ENCODE measurements at regions not wholly inside any gene's neighbourhood (a gene's known extent, or its start where the extent isn't known, plus 50 kb on each side); places are given as distances from the start of the nearest gene placed in this dataset.

DNA sequence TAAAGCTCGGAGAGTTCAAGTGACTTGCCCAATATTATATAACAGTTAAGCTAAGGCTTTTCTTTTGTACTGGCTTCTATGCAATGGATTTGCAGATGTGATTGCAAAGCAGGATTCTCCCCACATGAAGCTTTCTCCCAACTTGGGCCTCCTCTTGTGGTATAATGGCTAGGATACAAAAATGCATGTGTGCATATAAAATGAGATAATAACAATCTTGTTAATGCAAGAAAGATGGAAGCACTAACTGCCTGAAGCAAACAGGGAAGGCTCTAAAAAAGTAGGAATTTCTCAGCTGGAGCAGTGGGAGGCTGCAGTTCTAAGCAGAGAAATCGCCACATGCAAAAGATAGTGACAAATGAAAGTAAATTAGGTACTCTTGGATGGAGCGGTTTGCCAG lies 444.2 kb upstream of the RIOK2 start:
- intact Hi-C loops (cut with micrococcal nuclease), result no loop called here
- no peak for DNase-seq
- Histone ChIP-seq H3K36me3 (ENCODE audit: control insufficient read depth, insufficient read depth, low read length) (no peaks in the 10 kb centered on the region), H3K27ac (ENCODE audit: low read length) (no peak overlapping the region), H3K27me3 (ENCODE audit: control insufficient read depth, insufficient read depth, low read length) (no peaks in the 10 kb centered on the region), H3K9me3 (ENCODE audit: control insufficient read depth, insufficient read depth, low read length) (no peaks in the 10 kb centered on the region), H3K4me3 (ENCODE audit: low read length) (no peak overlapping the region), H3K4me1 (ENCODE audit: control insufficient read depth, insufficient read depth, low read length) (no peaks in the 10 kb centered on the region)
- Mint-ChIP-seq H3K4me1 (no peaks in the 10 kb centered on the region), H3K27me3 (ENCODE audit: low read depth in 2 of 2) (no peaks in the 10 kb centered on the region), H3K9me3 (peaks cover 3 to 4% of the 10 kb centered on the region in 2 donors), H3K36me3 (no peaks in the 10 kb centered on the region), H3K27ac (no peak overlapping the region), H3K4me3 (no peak overlapping the region)
- no peak for ATAC-seq
- WGBS (ENCODE audit: insufficient coverage), result 98% methylated on average over 2 of the region's 3 CpGs
- no peak for TF ChIP-seq CTCF (IDR thresholded peaks at IDR 0.05)

DNA sequence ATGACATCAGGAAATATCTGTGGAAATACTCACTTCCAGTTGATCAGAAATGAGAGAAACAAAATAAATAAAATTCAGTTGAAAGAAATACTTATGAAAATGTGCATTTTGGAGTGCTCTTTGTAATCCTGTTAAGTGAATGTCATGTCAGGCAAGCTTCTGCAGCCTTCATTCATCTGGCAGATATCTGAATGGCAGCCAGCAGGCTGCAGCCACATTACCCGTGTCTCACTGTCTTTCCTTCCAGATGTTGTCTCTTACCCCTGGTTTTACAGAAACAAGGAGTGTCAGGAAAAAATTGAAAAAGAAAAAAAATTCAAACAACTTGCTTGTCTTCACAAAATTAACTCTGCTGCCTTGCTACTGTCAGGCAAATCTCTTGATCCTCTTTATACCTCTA lies 445.0 kb upstream of the RIOK2 start:
- no peaks in the 10 kb centered on the region for H3K4me1 Mint-ChIP-seq
- 90% methylated on average over 1 of the region's 1 CpG for WGBS (ENCODE audit: insufficient coverage)
- H3K4me3 ChIP-seq (ENCODE audit: low read length), result no peak overlapping the region

GRCh38 chr5:97628807-97629206 lies 445.8 kb upstream of the RIOK2 start:
- Histone ChIP-seq H3K27me3 (ENCODE audit: control insufficient read depth, insufficient read depth, low read length) (no peaks in the 10 kb centered on the region), H3K36me3 (ENCODE audit: control insufficient read depth, insufficient read depth, low read length) (no peaks in the 10 kb centered on the region), H3K4me1 (ENCODE audit: control insufficient read depth, insufficient read depth, low read length) (no peaks in the 10 kb centered on the region), H3K9me3 (ENCODE audit: control insufficient read depth, insufficient read depth, low read length) (no peaks in the 10 kb centered on the region), H3K27ac (ENCODE audit: low read length) (no peak overlapping the region), H3K4me3 (ENCODE audit: low read length) (no peak overlapping the region)
- no peak overlapping the region for H3K4me3 Mint-ChIP-seq
- TF ChIP-seq CTCF (IDR thresholded peaks at IDR 0.05), result no peak
- peaks cover 0 to 4% of the 10 kb centered on the region in 2 donors for H3K9me3 Mint-ChIP-seq
- 92% methylated on average over 3 of the region's 3 CpGs for WGBS (ENCODE audit: insufficient coverage)
- H3K27me3 Mint-ChIP-seq (ENCODE audit: low read depth in 2 of 2), result no peaks in the 10 kb centered on the region
- no peak overlapping the region for H3K27ac Mint-ChIP-seq
- H3K4me1 Mint-ChIP-seq, result no peaks in the 10 kb centered on the region
- ATAC-seq, result no peak
- DNase-seq, result no peak
- H3K36me3 Mint-ChIP-seq, result no peaks in the 10 kb centered on the region
- intact Hi-C loops (cut with micrococcal nuclease), result no loop called here

More for the DNA sequence above, 445.0 kb upstream of the RIOK2 start:
- H3K4me1 ChIP-seq (ENCODE audit: control insufficient read depth, insufficient read depth, low read length), result no peaks in the 10 kb centered on the region
- H3K36me3 Mint-ChIP-seq, result no peaks in the 10 kb centered on the region
- no peak overlapping the region for H3K27ac Mint-ChIP-seq
- no peaks in the 10 kb centered on the region for H3K27me3 ChIP-seq (ENCODE audit: control insufficient read depth, insufficient read depth, low read length)
- no peaks in the 10 kb centered on the region for H3K9me3 ChIP-seq (ENCODE audit: control insufficient read depth, insufficient read depth, low read length)
- H3K27me3 Mint-ChIP-seq (ENCODE audit: low read depth in 2 of 2), result no peaks in the 10 kb centered on the region
- H3K9me3 Mint-ChIP-seq, result peaks cover under 1 to 4% of the 10 kb centered on the region in 2 donors
- no peak for DNase-seq
- ATAC-seq, result no peak
- H3K4me3 Mint-ChIP-seq, result no peak overlapping the region
- no peak overlapping the region for H3K27ac ChIP-seq (ENCODE audit: low read length)
- no peak for TF ChIP-seq CTCF (IDR thresholded peaks at IDR 0.05)
- intact Hi-C loops (cut with micrococcal nuclease), result no loop called here
- H3K36me3 ChIP-seq (ENCODE audit: control insufficient read depth, insufficient read depth, low read length), result no peaks in the 10 kb centered on the region

DNA sequence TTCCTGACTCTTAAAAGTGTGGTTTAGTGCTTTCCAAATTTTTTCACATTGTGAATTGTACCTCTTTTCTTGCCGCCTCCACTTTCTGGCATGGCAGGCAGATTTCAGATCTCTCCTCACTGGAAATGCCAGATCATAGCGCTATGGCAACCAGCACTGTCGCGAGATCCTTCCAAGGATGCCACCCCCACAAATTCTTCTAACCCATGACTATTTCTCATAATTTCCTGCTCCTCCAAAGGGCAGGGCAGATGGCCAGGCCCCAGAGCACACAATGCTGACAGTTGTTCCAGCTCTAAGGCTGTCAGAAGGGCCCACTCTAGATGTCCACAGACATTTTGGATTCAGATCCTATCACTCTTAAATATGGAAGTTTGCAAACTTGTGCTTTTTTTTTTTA lies 446.2 kb upstream of the RIOK2 start:
- no peaks in the 10 kb centered on the region for H3K27me3 Mint-ChIP-seq (ENCODE audit: low read depth in 2 of 2)
- H3K27ac ChIP-seq (ENCODE audit: low read length), result no peak overlapping the region
- DNase-seq (no peak), ATAC-seq (no peak)
- H3K36me3 Mint-ChIP-seq, result no peaks in the 10 kb centered on the region
- H3K4me1 ChIP-seq (ENCODE audit: control insufficient read depth, insufficient read depth, low read length), result no peaks in the 10 kb centered on the region
- WGBS (ENCODE audit: insufficient coverage), result 98% methylated on average over 4 of the region's 4 CpGs
- no peak overlapping the region for H3K4me3 ChIP-seq (ENCODE audit: low read length)
- H3K4me3 Mint-ChIP-seq, result no peak overlapping the region
- no peaks in the 10 kb centered on the region for H3K27me3 ChIP-seq (ENCODE audit: control insufficient read depth, insufficient read depth, low read length)
- H3K4me1 Mint-ChIP-seq, result no peaks in the 10 kb centered on the region
- peaks cover 0 to 4% of the 10 kb centered on the region in 2 donors for H3K9me3 Mint-ChIP-seq
- no peaks in the 10 kb centered on the region for H3K36me3 ChIP-seq (ENCODE audit: control insufficient read depth, insufficient read depth, low read length)
- H3K27ac Mint-ChIP-seq, result no peak overlapping the region
- no peaks in the 10 kb centered on the region for H3K9me3 ChIP-seq (ENCODE audit: control insufficient read depth, insufficient read depth, low read length)
- intact Hi-C loops (cut with micrococcal nuclease), result no loop called here
- no peak for TF ChIP-seq CTCF (IDR thresholded peaks at IDR 0.05)
